ENCODE measurements at regions not wholly inside any gene's neighbourhood (a gene's known extent, or its start where the extent isn't known, plus 50 kb on each side); places are given as distances from the start of the nearest gene placed in this dataset.

DNA sequence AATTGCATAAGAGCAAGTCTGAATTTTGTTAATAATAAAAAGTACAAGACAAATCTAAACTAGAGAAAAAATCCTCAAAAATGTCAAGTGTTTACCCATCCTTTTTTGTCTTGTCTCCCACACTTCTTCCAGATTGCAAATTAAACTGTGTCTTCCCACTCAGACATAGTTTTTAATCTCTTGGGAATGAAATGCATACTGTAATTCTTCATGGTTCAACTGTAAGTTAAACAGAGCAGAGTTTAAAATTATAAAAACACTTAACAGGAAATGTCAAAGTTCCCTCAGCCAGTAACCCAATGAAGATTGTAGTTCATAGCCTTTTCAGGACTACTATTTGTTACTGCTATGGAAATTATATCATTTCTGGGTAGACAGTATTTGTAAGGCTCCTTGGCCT, 171.8 kb downstream of the UBE2E3 start:
- DNase-seq, result no peak

DNA sequence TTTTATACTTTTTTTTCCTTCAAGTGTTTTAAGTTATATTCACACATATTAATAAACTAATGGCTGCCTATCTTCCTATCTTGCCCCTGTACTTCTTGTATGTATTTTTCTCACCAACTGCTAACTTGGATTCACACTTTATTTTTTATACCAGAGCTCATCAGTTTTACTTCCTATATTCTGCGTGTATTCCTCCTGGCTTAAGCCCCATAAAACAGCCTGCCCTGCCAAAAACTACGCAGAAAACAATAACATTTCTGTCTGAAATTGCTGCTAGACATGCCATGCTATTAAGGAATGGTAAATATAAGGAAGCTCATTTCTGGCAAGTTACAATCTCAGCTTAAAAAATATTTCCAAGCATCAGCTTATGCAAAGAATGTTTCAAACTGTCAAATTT, 172.3 kb downstream of the UBE2E3 start:
- DNase-seq, result no peak

GRCh38 chr2:181153886-181154285, 173.5 kb downstream of the UBE2E3 start:
- DNase-seq, result no peak

GRCh38 chr2:181157326-181157725, 176.9 kb downstream of the UBE2E3 start:
- no peak for DNase-seq

GRCh38 chr2:181158427-181158826, 178.0 kb downstream of the UBE2E3 start:
- DNase-seq, result no peak

- no peak for DNase-seq
Measured at GRCh38 chr2:181161615-181162014, 181.2 kb downstream of the UBE2E3 start.

DNA sequence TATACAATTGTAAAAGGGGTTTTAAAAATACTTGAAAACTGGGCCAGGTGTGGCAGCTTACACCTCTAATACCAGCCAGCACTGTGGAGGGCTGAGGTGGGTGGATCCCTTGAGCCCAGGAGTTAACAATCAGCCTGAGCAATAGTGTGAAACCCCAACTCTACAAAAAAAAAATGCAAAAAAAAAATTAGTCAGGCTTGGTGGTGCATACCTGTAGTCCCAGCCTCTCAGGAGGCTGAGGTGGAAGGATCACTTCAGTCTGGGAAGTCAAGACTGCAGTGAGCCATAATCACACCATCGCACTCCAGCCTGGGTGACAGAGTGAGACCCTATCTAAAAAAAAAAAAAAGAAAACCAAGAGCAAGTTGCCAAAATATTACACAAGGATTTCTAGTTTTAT, 182.7 kb downstream of the UBE2E3 start:
- no peak for DNase-seq

DNA sequence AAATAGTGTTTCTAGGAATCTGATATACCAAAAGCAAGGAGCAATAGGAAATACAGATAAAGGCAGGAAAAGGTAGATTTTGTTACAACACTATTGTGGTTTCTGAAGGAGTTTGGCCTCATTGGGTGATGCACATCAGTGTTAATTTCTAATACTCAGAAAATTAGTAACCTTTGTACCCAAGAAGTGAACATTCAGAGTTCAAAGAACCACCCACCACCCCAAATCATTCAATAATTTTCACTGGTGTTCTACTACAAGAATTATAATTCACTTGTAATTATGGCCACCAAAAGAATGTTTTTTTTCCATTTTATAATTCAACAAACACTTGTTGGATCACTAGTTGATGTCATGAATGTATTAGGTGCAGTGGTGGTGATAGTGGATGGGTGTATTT, 183.3 kb downstream of the UBE2E3 start:
- no peak for DNase-seq

DNA sequence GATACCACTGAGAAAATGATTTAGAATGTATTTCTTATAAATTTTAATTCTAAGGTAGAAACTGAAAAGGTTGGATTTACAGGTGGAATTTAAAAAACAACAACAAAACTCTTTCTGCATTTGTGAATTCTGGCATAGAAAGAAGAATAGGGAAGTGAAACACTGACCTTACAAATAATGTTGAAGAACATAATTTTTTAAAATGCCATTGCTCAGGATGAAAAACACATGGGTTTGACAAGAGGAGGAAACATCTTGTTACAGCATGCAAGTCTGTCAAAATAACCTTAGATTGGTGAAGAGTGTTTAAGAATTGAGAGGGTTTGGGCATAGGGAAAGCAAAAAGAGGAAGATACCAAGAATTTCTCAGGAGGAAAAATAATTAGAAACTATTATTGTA, 184.3 kb downstream of the UBE2E3 start:
- no peak for DNase-seq

DNA sequence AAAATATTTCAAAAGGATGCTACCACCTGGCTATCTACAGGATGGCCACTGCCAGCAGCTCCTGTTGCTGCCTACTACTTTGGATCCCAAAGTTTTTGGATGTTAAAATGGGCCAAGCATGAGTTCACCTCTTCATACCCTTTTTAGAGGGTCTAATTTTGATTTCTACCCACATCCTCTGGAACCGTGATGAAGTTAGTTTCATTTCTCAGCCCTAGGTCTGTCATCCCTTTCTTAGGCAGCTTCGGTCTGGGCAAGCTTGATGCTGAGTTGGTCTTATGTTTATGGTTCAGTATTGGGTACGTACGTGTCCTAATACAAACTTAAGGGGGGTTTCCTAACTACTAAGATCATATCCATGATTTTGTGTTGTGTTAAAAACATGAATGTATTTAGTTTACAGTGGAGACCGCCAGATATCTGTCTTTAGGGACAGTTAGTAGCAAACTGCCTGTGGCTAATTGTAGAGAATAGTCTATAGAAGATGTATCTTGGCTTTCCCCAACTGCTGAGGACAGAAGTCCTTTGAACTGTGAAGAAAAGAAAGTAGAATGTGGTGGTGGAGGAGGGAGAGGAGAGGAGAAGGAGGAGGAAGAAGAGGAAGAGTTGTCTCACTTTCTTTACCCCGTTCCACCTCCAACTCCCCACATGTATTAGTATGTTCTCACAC, 184.9 kb downstream of the UBE2E3 start:
- no peak for DNase-seq

DNA sequence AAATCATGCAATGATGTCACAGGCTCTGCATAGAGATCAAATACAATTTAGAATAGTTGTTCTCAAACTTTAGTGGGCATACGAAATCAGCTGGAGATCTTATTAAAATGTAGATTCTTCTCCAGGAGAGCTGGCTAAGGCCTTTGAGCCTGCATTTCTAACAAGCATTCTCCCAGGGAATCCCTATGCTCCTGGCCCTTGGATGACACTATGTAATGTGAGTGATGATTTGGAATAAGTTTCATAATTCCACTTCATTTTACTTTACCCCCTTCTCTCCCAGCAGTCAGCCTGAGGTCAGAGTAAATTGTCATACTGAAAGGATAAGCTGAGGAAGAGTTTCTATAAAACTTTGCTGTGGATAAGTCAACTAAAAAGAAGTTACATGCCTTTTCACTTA, 189.1 kb downstream of the UBE2E3 start:
- DNase-seq, result no peak

GRCh38 chr2:181170256-181170655, 189.9 kb downstream of the UBE2E3 start:
- DNase-seq, result no peak

DNA sequence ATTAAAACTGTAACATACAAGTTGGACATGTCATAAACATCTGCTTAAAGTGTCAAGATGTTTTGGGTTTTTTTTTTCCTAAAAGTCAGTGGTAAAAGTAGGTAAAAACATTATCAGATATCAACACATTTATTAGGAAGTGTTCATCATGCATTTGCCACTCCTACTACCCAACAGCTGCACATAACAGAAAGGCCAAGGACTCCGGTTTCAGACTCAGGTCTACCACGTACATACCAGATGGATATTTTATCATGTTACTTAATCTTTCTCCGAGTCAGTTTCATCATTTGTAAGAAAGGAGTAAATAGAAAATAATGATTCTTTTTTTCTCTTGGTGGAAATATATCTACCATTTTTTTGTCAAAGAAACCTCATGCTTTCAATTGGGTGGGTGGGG, 192.3 kb downstream of the UBE2E3 start:
- DNase-seq, result no peak

- no peak for DNase-seq
Measured at GRCh38 chr2:181174611-181175580, 194.5 kb downstream of the UBE2E3 start.

DNA sequence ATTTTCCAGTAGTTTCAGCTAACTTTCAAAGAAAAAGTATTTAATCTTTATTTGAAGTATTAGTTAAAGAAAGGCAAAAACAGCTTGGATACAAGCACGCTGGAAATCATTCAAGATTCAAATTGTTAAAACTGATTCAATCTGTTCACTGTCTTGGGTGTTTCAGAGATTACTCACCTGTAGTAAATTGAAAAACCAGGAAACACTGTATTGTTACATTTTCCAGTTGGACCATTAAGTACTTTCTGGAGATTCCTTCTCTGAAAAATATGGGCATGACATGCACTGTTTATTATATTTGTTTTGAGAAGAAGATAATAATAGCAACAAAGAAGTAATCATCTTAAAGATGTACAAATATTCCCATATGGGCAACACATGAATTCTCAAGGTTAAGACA, 196.1 kb downstream of the UBE2E3 start:
- DNase-seq, result no peak

GRCh38 chr2:181177376-181177775, 197.0 kb downstream of the UBE2E3 start:
- no peak for DNase-seq

DNA sequence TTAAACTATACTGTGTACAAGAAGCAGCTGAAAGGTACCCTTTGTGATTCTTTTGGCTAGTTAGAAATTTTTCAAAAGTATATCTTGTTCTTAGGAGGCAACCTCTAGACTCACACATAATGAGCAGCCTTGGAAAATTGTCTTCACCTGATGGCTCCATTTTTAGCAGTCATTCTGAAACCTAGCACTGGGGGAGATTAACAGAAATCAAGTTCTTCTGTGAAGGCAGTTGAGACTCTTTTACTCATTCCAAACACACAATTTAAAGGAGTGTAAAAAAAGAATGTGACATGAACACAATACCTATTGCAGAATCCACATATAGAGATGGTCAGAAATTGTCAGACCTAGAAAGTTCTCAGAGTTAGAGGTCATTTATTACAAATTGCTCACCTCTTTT, 197.7 kb downstream of the UBE2E3 start:
- no peak for DNase-seq

DNA sequence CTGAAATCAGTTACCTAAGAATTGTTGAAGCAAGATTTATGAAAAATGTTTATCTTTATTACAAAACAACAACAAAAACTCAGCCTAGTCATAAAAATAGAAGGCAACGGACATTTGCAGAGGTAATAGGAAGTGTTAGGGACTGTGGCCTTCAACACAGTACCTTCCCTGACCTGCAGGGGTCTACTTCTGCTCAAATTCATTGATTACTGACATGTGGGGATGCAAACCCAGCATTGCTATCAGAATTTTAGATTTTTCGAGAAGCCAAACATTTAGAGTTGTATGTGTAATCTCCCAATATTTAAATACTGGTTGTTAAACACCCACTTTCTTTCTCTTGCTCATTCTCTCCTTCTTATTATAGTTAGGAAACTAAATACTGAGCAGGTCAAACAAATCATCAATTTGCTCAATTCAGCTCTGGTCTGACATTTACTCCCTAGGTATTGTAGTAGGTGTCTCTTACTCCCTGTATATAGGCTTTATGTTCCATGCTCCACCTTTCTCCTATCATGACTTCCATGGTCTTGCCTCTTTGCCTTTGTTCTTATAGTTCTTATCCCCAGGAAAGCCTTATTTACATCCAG, 198.5 kb downstream of the UBE2E3 start:
- peak; percentile 32 to 37 for DNase-seq

DNA sequence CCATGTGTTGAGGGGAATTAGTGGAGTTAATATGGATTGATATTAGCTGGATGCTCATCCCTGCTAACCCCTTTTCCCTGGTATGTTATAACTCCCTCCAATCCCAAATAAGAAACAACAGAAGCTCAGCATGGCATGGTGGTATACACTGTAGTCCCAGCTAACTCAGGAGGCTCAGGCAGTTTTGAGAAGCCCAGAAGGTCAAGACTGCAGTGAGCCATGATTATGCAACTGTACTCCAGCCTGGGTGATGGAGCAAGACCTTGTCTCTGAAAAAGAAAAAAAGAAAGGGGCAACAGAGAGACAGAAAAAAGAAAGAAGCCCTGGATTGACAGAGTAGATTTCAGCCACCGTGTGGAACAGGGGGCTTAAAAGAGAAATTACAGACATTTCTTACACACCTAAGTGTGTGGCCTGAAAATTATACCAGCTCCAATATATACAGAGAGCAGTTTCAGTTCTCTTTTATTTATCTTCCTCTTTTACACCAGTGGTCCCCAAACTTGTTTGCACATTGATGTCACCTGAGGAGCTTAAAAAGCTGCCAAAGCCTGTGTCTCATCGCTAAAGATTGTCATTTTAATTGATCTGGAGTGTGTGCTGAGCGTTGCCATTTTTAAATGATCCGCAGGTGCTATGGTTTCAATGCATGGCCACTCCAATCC, 203.6 kb downstream of the UBE2E3 start:
- no peak for DNase-seq

DNA sequence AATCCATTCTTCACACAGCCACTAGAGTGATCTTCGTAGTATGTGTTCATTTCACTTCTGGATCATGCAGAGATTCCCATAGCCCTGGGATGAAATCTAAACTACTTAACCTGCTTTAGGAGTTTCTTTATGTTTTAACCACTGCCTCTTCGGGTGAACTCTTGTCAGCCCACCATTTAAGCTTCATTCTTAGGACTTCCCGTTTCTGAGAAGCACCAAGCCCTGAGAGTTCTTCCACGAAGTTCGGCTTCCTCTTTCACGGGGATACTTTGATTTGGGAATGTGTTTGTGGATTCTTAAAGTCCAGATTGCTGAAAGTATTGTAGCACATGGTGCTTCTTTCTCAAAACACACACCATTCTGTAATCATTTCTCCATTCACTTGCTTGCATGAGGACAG, 205.0 kb downstream of the UBE2E3 start:
- DNase-seq, result no peak

GRCh38 chr2:181185948-181186347, 205.5 kb downstream of the UBE2E3 start:
- DNase-seq, result no peak

GRCh38 chr2:181188605-181189004, 208.2 kb downstream of the UBE2E3 start:
- DNase-seq, result no peak

GRCh38 chr2:181189951-181190350, 209.5 kb downstream of the UBE2E3 start:
- no peak for DNase-seq
